Natural killer cell (primary cell): ENCODE measurements at regions not wholly inside any gene's neighbourhood (a gene's known extent, or its start where the extent isn't known, plus 50 kb on each side); places are given as distances from the start of the nearest gene placed in this dataset.

Experiments used
- ATAC-seq, 3 donors: fragments of 150-1000 bp in 2 of 3; fragments of 200-7000 bp in 1 of 3; cut with Tn5 transposase; 1 replicate in 1 of 3; 2 replicates in 2 of 3; pipeline ENCODE4 v1.10.0; 2021; ENCODE audit warnings: mild to moderate bottlenecking in 2 of 3, moderate library complexity in 2 of 3
- DNase-seq, 2 donors: peaks; one replicate each; pipeline versions ENCODE4 v3.0.0 to v3.0.0-alpha.2; 2013 to 2021; ENCODE audit warnings: mixed read lengths in 1 of 2
- H3K27ac ChIP-seq: one replicate; pipeline ENCODE4 v1.5.1; 2013; ENCODE audit warnings: mild to moderate bottlenecking, low read length
- H3K27me3 ChIP-seq: one replicate; pipeline ENCODE4 v1.6.1; 2013; ENCODE audit warnings: low read length; ENCODE audit not compliant: control insufficient read depth, insufficient read depth
- H3K36me3 ChIP-seq: one replicate; pipeline ENCODE4 v1.6.1; 2013; ENCODE audit warnings: low read length; ENCODE audit not compliant: control insufficient read depth, insufficient read depth
- H3K4me1 ChIP-seq: one replicate; pipeline ENCODE4 v1.6.1; 2013; ENCODE audit warnings: low read length; ENCODE audit not compliant: control insufficient read depth, insufficient read depth
- H3K4me3 ChIP-seq: one replicate; pipeline ENCODE4 v1.5.1; 2013; ENCODE audit warnings: low read length
- H3K9me3 ChIP-seq: one replicate; pipeline ENCODE4 v1.6.1; 2013; ENCODE audit warnings: low read length; ENCODE audit not compliant: control insufficient read depth, insufficient read depth
- H3K27ac Mint-ChIP-seq, 2 donors: one replicate each; pipeline ENCODE4 v1.8.0; 2022; ENCODE audit warnings: mild to moderate bottlenecking in 2 of 2, mixed read lengths in 2 of 2, moderate library complexity in 1 of 2
- H3K27me3 Mint-ChIP-seq, 2 donors: one replicate each; pipeline ENCODE4 v1.8.0; 2022; ENCODE audit warnings: low read depth in 2 of 2, mixed read lengths in 2 of 2
- H3K36me3 Mint-ChIP-seq: one replicate; pipeline ENCODE4 v1.8.0; 2022; ENCODE audit warnings: mixed read lengths
- H3K4me1 Mint-ChIP-seq, 2 donors: one replicate each; pipeline ENCODE4 v1.8.0; 2022; ENCODE audit warnings: mixed read lengths in 2 of 2
- H3K4me3 Mint-ChIP-seq: one replicate; pipeline ENCODE4 v1.8.0; 2022; ENCODE audit warnings: mild to moderate bottlenecking, moderate library complexity, mixed read lengths
- H3K9me3 Mint-ChIP-seq, 2 donors: one replicate each; pipeline ENCODE4 v1.8.0; 2022; ENCODE audit warnings: mixed read lengths in 2 of 2
- CTCF ChIP-seq: fragments of 200-600 bp; IDR thresholded peaks from one replicate; pipeline ENCODE4 v1.8.0; 2022; ENCODE audit warnings: antibody characterized with exemption
- WGBS: methylation state at CpG from one replicate; pipeline ENCODE4 v1.1.7; 2013; ENCODE audit warnings: missing lambda C conversion rate; ENCODE audit not compliant: insufficient coverage; 5-methylcytosine and 5-hydroxymethylcytosine counted together
- intact Hi-C: fragments of 100-400 bp; cut with micrococcal nuclease; formaldehyde crosslinking; loops from one replicate; pipeline ENCODE4 v1.14.2; 2022

- no peaks in the 10 kb centered on the region for H3K36me3 ChIP-seq
- H3K9me3 ChIP-seq, result no peaks in the 10 kb centered on the region
- Mint-ChIP-seq H3K4me3 (no peak overlapping the region), H3K9me3 (no peaks in the 10 kb centered on the region), H3K27me3 (no peaks in the 10 kb centered on the region), H3K4me1 (no peaks in the 10 kb centered on the region), H3K36me3 (no peaks in the 10 kb centered on the region), H3K27ac (no peak overlapping the region)
- ATAC-seq, result no peak
- no peak for DNase-seq
- no peak for TF ChIP-seq CTCF
- intact Hi-C loops, result no loop called here
- H3K27me3 ChIP-seq, result no peaks in the 10 kb centered on the region
- no peak overlapping the region for H3K4me3 ChIP-seq
- no peak overlapping the region for H3K27ac ChIP-seq
- H3K4me1 ChIP-seq, result no peaks in the 10 kb centered on the region
- WGBS, result 0% methylated on average over 1 of the region's 5 CpGs
Observed at GRCh38 chr11:24145411-24145810, 351.4 kb upstream of the LUZP2 start.

- Histone ChIP-seq H3K4me1 (no peaks in the 10 kb centered on the region), H3K9me3 (no peaks in the 10 kb centered on the region), H3K4me3 (no peak overlapping the region), H3K27ac (no peak overlapping the region), H3K27me3 (no peaks in the 10 kb centered on the region), H3K36me3 (no peaks in the 10 kb centered on the region)
- TF ChIP-seq CTCF, result no peak
- Mint-ChIP-seq H3K4me1 (peaks cover 0 to 4% of the 10 kb centered on the region in 2 donors), H3K36me3 (no peaks in the 10 kb centered on the region), H3K9me3 (peaks cover 0 to 2% of the 10 kb centered on the region in 2 donors), H3K27ac (no peak overlapping the region), H3K4me3 (no peak overlapping the region), H3K27me3 (no peaks in the 10 kb centered on the region)
- 100% methylated on average over 1 of the region's 1 CpG for WGBS
- intact Hi-C loops, result no loop called here
- DNase-seq, result no peak
- ATAC-seq, result no peak
Observed at GRCh38 chr11:24153337-24153736, 343.5 kb upstream of the LUZP2 start.

- Histone ChIP-seq H3K4me1 (no peaks in the 10 kb centered on the region), H3K9me3 (no peaks in the 10 kb centered on the region), H3K4me3 (no peak overlapping the region), H3K36me3 (no peaks in the 10 kb centered on the region), H3K27me3 (no peaks in the 10 kb centered on the region), H3K27ac (no peak overlapping the region)
- Mint-ChIP-seq H3K9me3 (peaks cover 0 to 2% of the 10 kb centered on the region in 2 donors), H3K27me3 (no peaks in the 10 kb centered on the region), H3K27ac (no peak overlapping the region), H3K4me1 (peaks cover 0 to 4% of the 10 kb centered on the region in 2 donors), H3K4me3 (no peak overlapping the region), H3K36me3 (no peaks in the 10 kb centered on the region)
- DNase-seq (no peak), ATAC-seq (no peak)
- intact Hi-C loops, result no loop called here
- no peak for TF ChIP-seq CTCF
- WGBS, result 93% methylated on average over 7 of the region's 7 CpGs
Observed at GRCh38 chr11:24155792-24156191, 341.1 kb upstream of the LUZP2 start.

GRCh38 chr11:24157316-24157715 is 339.5 kb upstream of the LUZP2 start:
- H3K36me3 Mint-ChIP-seq, result no peaks in the 10 kb centered on the region
- no peak overlapping the region for H3K27ac ChIP-seq
- peaks cover 0 to 4% of the 10 kb centered on the region in 2 donors for H3K4me1 Mint-ChIP-seq
- intact Hi-C loops, result no loop called here
- H3K9me3 Mint-ChIP-seq, result peaks cover 0 to 2% of the 10 kb centered on the region in 2 donors
- DNase-seq (no peak), ATAC-seq (no peak)
- no peak for TF ChIP-seq CTCF
- no peaks in the 10 kb centered on the region for H3K9me3 ChIP-seq
- no peaks in the 10 kb centered on the region for H3K27me3 ChIP-seq
- no peak overlapping the region for H3K4me3 ChIP-seq
- no peak overlapping the region for H3K27ac Mint-ChIP-seq
- 47% methylated on average over 2 of the region's 2 CpGs for WGBS
- H3K4me3 Mint-ChIP-seq, result no peak overlapping the region
- H3K4me1 ChIP-seq, result no peaks in the 10 kb centered on the region
- H3K36me3 ChIP-seq, result no peaks in the 10 kb centered on the region
- H3K27me3 Mint-ChIP-seq, result no peaks in the 10 kb centered on the region
